Right ventricle myocardium superior (tissue), 1 donor: ENCODE measurements at regions not wholly inside any gene's neighbourhood (a gene's known extent, or its start where the extent isn't known, plus 50 kb on each side); places are given as distances from the start of the nearest gene placed in this dataset.

Experiments used
- ATAC-seq: fragments of 200-7000 bp; cut with Tn5 transposase; one replicate; pipeline ENCODE4 v1.9.1; 2020; ENCODE audit warnings: mild to moderate bottlenecking; ENCODE audit not compliant: poor library complexity
- DNase-seq: peaks from one replicate; pipeline ENCODE4 v3.0.0-alpha.2; 2020
- intact Hi-C: fragments of 100-400 bp; cut with DNase I; formaldehyde crosslinking; loops from one replicate; pipeline ENCODE4 v1.11.2; 2022
- donor health status: DM: no; HTN: yes; CAD: no; lungs with severe emphysema.

- ATAC-seq (no peak), DNase-seq (no peak)
- intact Hi-C loops: no loop called here
Measured at GRCh38 chr1:65486613-65487012, 66.1 kb downstream of the LEPR start.

GRCh38 chr1:65489481-65489880 is 69.0 kb downstream of the LEPR start:
- intact Hi-C loops: no loop called here
- ATAC-seq (no peak), DNase-seq (no peak)

GRCh38 chr1:65490231-65491009 is 70.0 kb downstream of the LEPR start:
- ATAC-seq (no peak), DNase-seq (no peak)
- intact Hi-C loops: no loop called here

GRCh38 chr1:65491472-65491871 is 71.0 kb downstream of the LEPR start:
- ATAC-seq (no peak), DNase-seq (no peak)
- intact Hi-C loops: no loop called here

GRCh38 chr1:65493802-65494201 is 73.3 kb downstream of the LEPR start:
- DNase-seq (no peak), ATAC-seq (no peak)

GRCh38 chr1:65494671-65495070 is 74.2 kb downstream of the LEPR start:
- ATAC-seq (no peak), DNase-seq (no peak)
- intact Hi-C loops: no loop called here

More at GRCh38 chr1:65493802-65494201, 73.3 kb downstream of the LEPR start:
- intact Hi-C loops: no loop called here

- DNase-seq: no peak
Measured at GRCh38 chr1:65495137-65495536, 74.7 kb downstream of the LEPR start.

GRCh38 chr1:65497256-65497830 is 76.9 kb downstream of the LEPR start:
- ATAC-seq (no peak), DNase-seq (no peak)
- intact Hi-C loops: no loop called here

More at GRCh38 chr1:65495137-65495536, 74.7 kb downstream of the LEPR start:
- intact Hi-C loops: no loop called here
- no peak for ATAC-seq

- ATAC-seq (no peak), DNase-seq (no peak)
- intact Hi-C loops: no loop called here
Measured at GRCh38 chr1:65503427-65503826, 83.0 kb downstream of the LEPR start.

- DNase-seq (no peak), ATAC-seq (no peak)
- intact Hi-C loops: no loop called here
Measured at GRCh38 chr1:65504263-65504662, 83.8 kb downstream of the LEPR start.

GRCh38 chr1:65505547-65506300 is 85.3 kb downstream of the LEPR start:
- no peak for DNase-seq
- no peak for ATAC-seq
- intact Hi-C loops: no loop called here

GRCh38 chr1:65508051-65508450 is 87.6 kb downstream of the LEPR start:
- ATAC-seq: no peak

GRCh38 chr1:65509912-65510680 is 89.6 kb downstream of the LEPR start:
- ATAC-seq: no peak
- intact Hi-C loops: no loop called here
- no peak for DNase-seq

More at GRCh38 chr1:65508051-65508450, 87.6 kb downstream of the LEPR start:
- intact Hi-C loops: no loop called here
- no peak for DNase-seq

- intact Hi-C loops: no loop called here
- no peak for DNase-seq
- ATAC-seq: no peak
Measured at GRCh38 chr1:65510961-65511360, 90.5 kb downstream of the LEPR start.

GRCh38 chr1:65512383-65512782 is 91.9 kb downstream of the LEPR start:
- no peak for ATAC-seq
- DNase-seq: no peak
- intact Hi-C loops: no loop called here

- ATAC-seq: no peak
- DNase-seq: no peak
- intact Hi-C loops: no loop called here
Measured at GRCh38 chr1:65512967-65513780, 92.7 kb downstream of the LEPR start.

- intact Hi-C loops: no loop called here
- no peak for DNase-seq
- no peak for ATAC-seq
Measured at GRCh38 chr1:65514041-65514440, 93.6 kb downstream of the LEPR start.

- no peak for DNase-seq
- ATAC-seq: no peak
- intact Hi-C loops: no loop called here
Measured at GRCh38 chr1:65524931-65525265, 104.4 kb downstream of the LEPR start.
